HG02763 (cell line): ENCODE measurements at regions not wholly inside any gene's neighbourhood (a gene's known extent, or its start where the extent isn't known, plus 50 kb on each side); places are given as distances from the start of the nearest gene placed in this dataset.

ENCODE experiments used
- ATAC-seq: cut with Tn5 transposase; IDR thresholded peaks from one replicate; pipeline ENCODE4 v1.9.1; 2021; ENCODE audit warnings: mild to moderate bottlenecking, moderate library complexity; ENCODE audit not compliant: unreplicated experiment

- ATAC-seq: no peak
These were observed 209.6 kb upstream of the MCTP2 start for GRCh38 chr15:94021621-94022320.

- ATAC-seq: no peak
These were observed 212.3 kb upstream of the MCTP2 start for GRCh38 chr15:94019062-94019461.

GRCh38 chr15:94015324-94015723, 216.0 kb upstream of the MCTP2 start:
- ATAC-seq: no peak

GRCh38 chr15:94008104-94009074, 223.0 kb upstream of the MCTP2 start:
- no peak for ATAC-seq

GRCh38 chr15:94004697-94005096, 226.7 kb upstream of the MCTP2 start:
- no peak for ATAC-seq

GRCh38 chr15:94002041-94002440, 229.3 kb upstream of the MCTP2 start:
- no peak for ATAC-seq

- no peak for ATAC-seq
These were observed 230.0 kb upstream of the MCTP2 start for GRCh38 chr15:94001255-94001801.

- ATAC-seq: no peak
These were observed 230.8 kb upstream of the MCTP2 start for GRCh38 chr15:94000606-94001005.

- no peak for ATAC-seq
These were observed 234.2 kb upstream of the MCTP2 start for GRCh38 chr15:93997071-93997658.

- no peak for ATAC-seq
These were observed 241.8 kb upstream of the MCTP2 start for GRCh38 chr15:93989440-93989998.

GRCh38 chr15:93987068-93987467, 244.3 kb upstream of the MCTP2 start:
- ATAC-seq: no peak

- no peak for ATAC-seq
These were observed 244.9 kb upstream of the MCTP2 start for GRCh38 chr15:93986400-93986984.

GRCh38 chr15:93985925-93986324, 245.4 kb upstream of the MCTP2 start:
- ATAC-seq: no peak

- no peak for ATAC-seq
These were observed 246.2 kb upstream of the MCTP2 start for GRCh38 chr15:93985176-93985575.

GRCh38 chr15:93983526-93983925, 247.8 kb upstream of the MCTP2 start:
- no peak for ATAC-seq

GRCh38 chr15:93982226-93982727, 249.1 kb upstream of the MCTP2 start:
- ATAC-seq: no peak

- ATAC-seq: no peak
These were observed 249.7 kb upstream of the MCTP2 start for GRCh38 chr15:93981706-93982105.

GRCh38 chr15:93980261-93980911, 251.0 kb upstream of the MCTP2 start:
- ATAC-seq: no peak

GRCh38 chr15:93974804-93975481, 256.4 kb upstream of the MCTP2 start:
- no peak for ATAC-seq
